H9 (cell line): ENCODE measurements at regions not wholly inside any gene's neighbourhood (a gene's known extent, or its start where the extent isn't known, plus 50 kb on each side); places are given as distances from the start of the nearest gene placed in this dataset.

Experiments used
- DNase-seq: peaks from one replicate; pipeline ENCODE4 v3.0.0-alpha.2; 2017
- H2AFZ ChIP-seq: one replicate; pipeline ENCODE4 v1.6.1; 2013; ENCODE audit warnings: mild to moderate bottlenecking, low read length, control low read depth, moderate library complexity
- H2AK5ac ChIP-seq: 2 replicates; pipeline ENCODE4 v1.6.1; 2013; ENCODE audit warnings: low read length, control low read depth, mixed read lengths; ENCODE audit not compliant: insufficient read length
- H2BK120ac ChIP-seq: one replicate; pipeline ENCODE4 v1.6.1; 2013; ENCODE audit warnings: low read depth, mild to moderate bottlenecking, low read length, control low read depth, inconsistent platforms; ENCODE audit not compliant: poor library complexity, severe bottlenecking
- H2BK12ac ChIP-seq: 2 replicates; pipeline ENCODE4 v1.6.1; 2013; ENCODE audit warnings: low read length, control low read depth, mixed read lengths, low read depth; ENCODE audit not compliant: insufficient read length
- H2BK15ac ChIP-seq: 2 replicates; pipeline ENCODE4 v1.6.1; 2013; ENCODE audit warnings: low read depth, low read length, control low read depth
- H2BK20ac ChIP-seq: one replicate; pipeline ENCODE4 v1.6.1; 2013; ENCODE audit warnings: low read depth, mild to moderate bottlenecking, low read length, control low read depth, inconsistent platforms; ENCODE audit not compliant: poor library complexity, severe bottlenecking
- H2BK5ac ChIP-seq: 2 replicates; pipeline ENCODE4 v1.6.1; 2013; ENCODE audit warnings: low read length, control low read depth, mixed read lengths; ENCODE audit not compliant: insufficient read length
- H3K14ac ChIP-seq: 2 replicates; pipeline ENCODE4 v1.6.1; 2013; ENCODE audit warnings: low read length, control low read depth; ENCODE audit not compliant: insufficient read depth
- H3K18ac ChIP-seq: 2 replicates; pipeline ENCODE4 v1.6.1; 2013; ENCODE audit warnings: low read depth, mild to moderate bottlenecking, mixed read lengths, low read length, control low read depth; ENCODE audit not compliant: insufficient read length
- H3K23ac ChIP-seq: 2 replicates; pipeline ENCODE4 v1.6.1; 2013; ENCODE audit warnings: low read length, control low read depth, mixed read lengths, low read depth; ENCODE audit not compliant: insufficient read length
- H3K23me2 ChIP-seq: 2 replicates; pipeline ENCODE4 v1.6.1; 2013; ENCODE audit warnings: low read depth, mild to moderate bottlenecking, mixed read lengths, low read length, control low read depth; ENCODE audit not compliant: insufficient read length, poor library complexity, severe bottlenecking
- H3K27ac ChIP-seq: 2 replicates; pipeline ENCODE4 v1.5.1; 2013; ENCODE audit warnings: low read length, control low read depth, mixed read lengths, low read depth; ENCODE audit not compliant: insufficient read length
- H3K27me3 ChIP-seq: 2 replicates; pipeline ENCODE4 v1.6.1; 2013; ENCODE audit warnings: low read length, control low read depth, inconsistent platforms; ENCODE audit not compliant: insufficient read depth
- H3K4ac ChIP-seq: 2 replicates; pipeline ENCODE4 v1.6.1; 2013; ENCODE audit warnings: low read depth, mild to moderate bottlenecking, control low read depth, inconsistent platforms, low read length, moderate library complexity
- H3K4me1 ChIP-seq: 2 replicates; pipeline ENCODE4 v1.6.1; 2013; ENCODE audit warnings: low read length, control low read depth, inconsistent platforms; ENCODE audit not compliant: insufficient read depth
- H3K4me2 ChIP-seq: 2 replicates; pipeline ENCODE4 v1.6.1; 2013; ENCODE audit warnings: low read length, control low read depth, mixed read lengths; ENCODE audit not compliant: insufficient read length, insufficient read depth
- H3K56ac ChIP-seq: 2 replicates; pipeline ENCODE4 v1.6.1; 2013; ENCODE audit warnings: low read depth, mild to moderate bottlenecking, mixed read lengths, low read length, control low read depth; ENCODE audit not compliant: insufficient read length
- H3K79me1 ChIP-seq: 2 replicates; pipeline ENCODE4 v1.6.1; 2013; ENCODE audit warnings: low read depth, mild to moderate bottlenecking, moderate library complexity, low read length, control low read depth, inconsistent platforms; ENCODE audit not compliant: insufficient read depth, poor library complexity, severe bottlenecking
- H3K79me2 ChIP-seq: 2 replicates; pipeline ENCODE4 v1.6.1; 2013; ENCODE audit warnings: low read length, control low read depth, inconsistent platforms; ENCODE audit not compliant: insufficient read depth
- H3K9ac ChIP-seq: 2 replicates; pipeline ENCODE4 v1.6.1; 2013; ENCODE audit warnings: low read length, control low read depth, mixed read lengths; ENCODE audit not compliant: insufficient read length; ENCODE audit errors: extremely low read depth
- H3K9me3 ChIP-seq: one replicate; pipeline ENCODE4 v1.6.1; 2013; ENCODE audit warnings: low read depth, low read length, inconsistent platforms; ENCODE audit not compliant: control insufficient read depth
- H3T11ph ChIP-seq: one replicate; pipeline ENCODE4 v1.6.1; 2013; ENCODE audit warnings: mild to moderate bottlenecking, low read length, control low read depth, inconsistent platforms
- H4K20me1 ChIP-seq: one replicate; pipeline ENCODE4 v1.6.1; 2013; ENCODE audit not compliant: control insufficient read depth, insufficient read length, insufficient read depth
- H4K5ac ChIP-seq: 2 replicates; pipeline ENCODE4 v1.6.1; 2013; ENCODE audit warnings: low read depth, mild to moderate bottlenecking, mixed read lengths, low read length, control low read depth; ENCODE audit not compliant: insufficient read length
- H4K8ac ChIP-seq: replicated peaks from 2 replicates; pipeline ENCODE4 v1.6.1; 2013; ENCODE audit warnings: low read length, control low read depth, mixed read lengths, low read depth; ENCODE audit not compliant: insufficient read length
- H4K91ac ChIP-seq: 2 replicates; pipeline ENCODE4 v1.6.1; 2013; ENCODE audit warnings: low read depth, mild to moderate bottlenecking, moderate library complexity, mixed read lengths, low read length, control low read depth; ENCODE audit not compliant: insufficient read length
- H3K27ac Mint-ChIP-seq, 3 experiments: 2 replicates in 2 of 3; 3 replicates in 1 of 3; pipeline ENCODE4 v1.8.0; 2020 to 2021; ENCODE audit warnings: mixed read lengths in 3 of 3, mild to moderate bottlenecking in 1 of 3, moderate library complexity in 1 of 3
- H3K27me3 Mint-ChIP-seq: 2 replicates; pipeline ENCODE4 v1.8.0; 2021; ENCODE audit warnings: low read depth, mild to moderate bottlenecking, moderate library complexity, mixed read lengths
- H3K36me3 Mint-ChIP-seq, 3 experiments: 2 replicates in 2 of 3; 3 replicates in 1 of 3; pipeline ENCODE4 v1.8.0; 2020 to 2021; ENCODE audit warnings: low read depth in 3 of 3, mixed read lengths in 3 of 3; ENCODE audit not compliant: insufficient read depth in 1 of 3
- H3K4me1 Mint-ChIP-seq, 2 experiments: 2 replicates each; pipeline ENCODE4 v1.8.0; 2020; ENCODE audit warnings: mixed read lengths in 2 of 2
- H3K4me3 Mint-ChIP-seq, 2 experiments: 2 replicates in 1 of 2; 3 replicates in 1 of 2; pipeline ENCODE4 v1.8.0; 2020 to 2021; ENCODE audit warnings: mild to moderate bottlenecking in 2 of 2, mixed read lengths in 2 of 2, moderate library complexity in 1 of 2
- H3K9me3 Mint-ChIP-seq, 2 experiments: 2 replicates in 1 of 2; 3 replicates in 1 of 2; pipeline ENCODE4 v1.8.0; 2020; ENCODE audit warnings: mild to moderate bottlenecking in 2 of 2, mixed read lengths in 2 of 2, moderate library complexity in 1 of 2
- CTCF ChIP-seq: fragments of 200-600 bp; sonication (generic); conservative IDR thresholded peaks from 3 replicates; pipeline ENCODE4 v1.8.0; 2021; ENCODE audit warnings: antibody characterized with exemption, mild to moderate bottlenecking
- WGBS: extraction: QIAGEN DNeasy Blood & Tissue Kit; methylation state at CpG from one replicate; pipeline ENCODE4 v1.1.7; 2013; ENCODE audit warnings: missing lambda C conversion rate, low lambda C conversion rate, mixed read lengths; ENCODE audit not compliant: insufficient read length; ENCODE audit errors: extremely low coverage; 5-methylcytosine and 5-hydroxymethylcytosine counted together

- Histone ChIP-seq H4K5ac (no peak overlapping the region), H2AFZ (no peak overlapping the region), H3K23me2 (no peaks in the 10 kb centered on the region), H2AK5ac (no peak overlapping the region), H3K79me1 (no peaks in the 10 kb centered on the region), H3K56ac (no peak overlapping the region), H3K27ac (no peak overlapping the region), H2BK20ac (no peak overlapping the region), H3K23ac (no peak overlapping the region), H4K20me1 (no peaks in the 10 kb centered on the region), H3K18ac (no peak overlapping the region), H3K4me1 (no peaks in the 10 kb centered on the region), H3K27me3 (no peaks in the 10 kb centered on the region), H2BK15ac (no peak overlapping the region), H3K4me2 (no peak overlapping the region), H4K8ac (no peak overlapping the region), H3T11ph (no peak overlapping the region), H3K9ac (no peak overlapping the region), H2BK120ac (no peak overlapping the region), H3K79me2 (no peaks in the 10 kb centered on the region), H3K9me3 (no peaks in the 10 kb centered on the region), H3K14ac (no peak overlapping the region), H3K4ac (no peak overlapping the region), H2BK5ac (no peak overlapping the region), H2BK12ac (no peak overlapping the region), H4K91ac (no peak overlapping the region)
- WGBS = no CpG with 5 or more reads among the region's 2 CpGs
- no peak for TF ChIP-seq CTCF
- Mint-ChIP-seq H3K4me3 (no peak overlapping the region), H3K36me3 (no peaks in the 10 kb centered on the region; a peak in 1 of 7 replicates), H3K27ac (no peak overlapping the region), H3K27me3 (no peaks in the 10 kb centered on the region; the same call in none of the 2 replicates), H3K4me1 (no peaks in the 10 kb centered on the region), H3K9me3 (no peaks in the 10 kb centered on the region; a peak in 1 of 5 replicates)
- no peak for DNase-seq
Measured at GRCh38 chr12:105575235-105575634, 244.7 kb downstream of the C12orf75 start.
